ENCODE measurements at regions not wholly inside any gene's neighbourhood (a gene's known extent, or its start where the extent isn't known, plus 50 kb on each side); places are given as distances from the start of the nearest gene placed in this dataset.
"Not testable (repeated sequence)": the region's sequence is repeated elsewhere in the genome, so short reads cannot be mapped to it uniquely, and the experiment has no call there.

GRCh38 chr9:41018948-41019347 is 109.5 kb downstream of the FOXD4L6 start:
- H2AFZ ChIP-seq (ENCODE audit: low read depth); H3K36me3 ChIP-seq (ENCODE audit: insufficient read depth); H3K9ac ChIP-seq; H3K4me3 ChIP-seq (IDR thresholded peaks at IDR 0.05; ENCODE audit: insufficient read depth, low read depth, low read length); H3K27ac ChIP-seq; H3K79me2 ChIP-seq (ENCODE audit: insufficient read depth, low read depth); H4K20me1 ChIP-seq (ENCODE audit: insufficient read depth); H3K27me3 ChIP-seq (ENCODE audit: insufficient read depth, low read depth); H3K4me1 ChIP-seq (ENCODE audit: low read depth, poor library complexity, severe bottlenecking); H3K4me2 ChIP-seq: not testable (repeated sequence)

GRCh38 chr9:41016699-41017098 is 111.8 kb downstream of the FOXD4L6 start:
- H3K9ac ChIP-seq; H3K27me3 ChIP-seq (ENCODE audit: insufficient read depth, low read depth); H2AFZ ChIP-seq (ENCODE audit: low read depth); H3K4me2 ChIP-seq; H4K20me1 ChIP-seq (ENCODE audit: insufficient read depth); H3K27ac ChIP-seq; H3K4me3 ChIP-seq (IDR thresholded peaks at IDR 0.05; ENCODE audit: insufficient read depth, low read depth, low read length); H3K4me1 ChIP-seq (ENCODE audit: low read depth, poor library complexity, severe bottlenecking); H3K36me3 ChIP-seq (ENCODE audit: insufficient read depth); H3K79me2 ChIP-seq (ENCODE audit: insufficient read depth, low read depth): not testable (repeated sequence)

GRCh38 chr9:40999952-41000700 is 128.4 kb downstream of the FOXD4L6 start:
- not testable (repeated sequence) for H4K20me1 ChIP-seq (ENCODE audit: insufficient read depth); H3K4me1 ChIP-seq (ENCODE audit: low read depth, poor library complexity, severe bottlenecking); H3K36me3 ChIP-seq (ENCODE audit: insufficient read depth); H3K27me3 ChIP-seq (ENCODE audit: insufficient read depth, low read depth); H3K27ac ChIP-seq; H2AFZ ChIP-seq (ENCODE audit: low read depth); H3K4me3 ChIP-seq (IDR thresholded peaks at IDR 0.05; ENCODE audit: insufficient read depth, low read depth, low read length); H3K4me2 ChIP-seq; H3K9ac ChIP-seq
- 0 out of 2 replicates have a peak, but pooled peaks cover 10% of the 10 kb centered on the region for H3K79me2 ChIP-seq (ENCODE audit: insufficient read depth, low read depth)

- H3K27ac ChIP-seq; H3K4me3 ChIP-seq (IDR thresholded peaks at IDR 0.05; ENCODE audit: insufficient read depth, low read depth, low read length); H3K9ac ChIP-seq; H3K4me2 ChIP-seq; H4K20me1 ChIP-seq (ENCODE audit: insufficient read depth); H2AFZ ChIP-seq (ENCODE audit: low read depth); H3K36me3 ChIP-seq (ENCODE audit: insufficient read depth); H3K27me3 ChIP-seq (ENCODE audit: insufficient read depth, low read depth): not testable (repeated sequence)
- peaks cover 19% of the 10 kb centered on the region for H3K4me1 ChIP-seq (ENCODE audit: low read depth, poor library complexity, severe bottlenecking)
- H3K79me2 ChIP-seq (ENCODE audit: insufficient read depth, low read depth), result peaks cover 27% of the 10 kb centered on the region; the same call in 1 of the 2 replicates
Measured at GRCh38 chr9:40995490-40995889, 133.0 kb downstream of the FOXD4L6 start.

- H3K36me3 ChIP-seq (ENCODE audit: insufficient read depth); H3K27me3 ChIP-seq (ENCODE audit: insufficient read depth, low read depth); H2AFZ ChIP-seq (ENCODE audit: low read depth); H3K27ac ChIP-seq; H3K4me3 ChIP-seq (IDR thresholded peaks at IDR 0.05; ENCODE audit: insufficient read depth, low read depth, low read length); H3K9ac ChIP-seq; H4K20me1 ChIP-seq (ENCODE audit: insufficient read depth): not testable (repeated sequence)
- Histone ChIP-seq H3K4me2 (peak overlapping the region; percentile 33; the same call in 1 of the 2 replicates), H3K4me1 (ENCODE audit: low read depth, poor library complexity, severe bottlenecking) (peaks cover 19% of the 10 kb centered on the region), H3K79me2 (ENCODE audit: insufficient read depth, low read depth) (peaks cover 27% of the 10 kb centered on the region; the same call in 1 of the 2 replicates)
Measured at GRCh38 chr9:40993842-40994241, 134.6 kb downstream of the FOXD4L6 start.

GRCh38 chr9:40993375-40993774 is 135.1 kb downstream of the FOXD4L6 start:
- not testable (repeated sequence) for H3K4me3 ChIP-seq (IDR thresholded peaks at IDR 0.05; ENCODE audit: insufficient read depth, low read depth, low read length); H3K36me3 ChIP-seq (ENCODE audit: insufficient read depth); H2AFZ ChIP-seq (ENCODE audit: low read depth); H4K20me1 ChIP-seq (ENCODE audit: insufficient read depth); H3K27ac ChIP-seq; H3K27me3 ChIP-seq (ENCODE audit: insufficient read depth, low read depth); H3K9ac ChIP-seq
- H3K79me2 ChIP-seq (ENCODE audit: insufficient read depth, low read depth), result peaks cover 27% of the 10 kb centered on the region; the same call in 1 of the 2 replicates
- H3K4me1 ChIP-seq (ENCODE audit: low read depth, poor library complexity, severe bottlenecking), result peaks cover 19% of the 10 kb centered on the region
- H3K4me2 ChIP-seq, result peak overlapping the region; percentile 33

- Histone ChIP-seq H2AFZ (ENCODE audit: low read depth) (peak overlapping the region; percentile 99), H3K79me2 (ENCODE audit: insufficient read depth, low read depth) (peaks cover 25% of the 10 kb centered on the region; the same call in 1 of the 2 replicates), H3K4me2 (peak overlapping the region; percentile 33), H3K9ac (peak overlapping the region; percentile 96), H3K27ac (peak overlapping the region; percentile 93), H3K4me1 (ENCODE audit: low read depth, poor library complexity, severe bottlenecking) (peaks cover 19% of the 10 kb centered on the region), H3K4me3 (IDR thresholded peaks at IDR 0.05; ENCODE audit: insufficient read depth, low read depth, low read length) (peak overlapping the region; percentile 57)
- H3K36me3 ChIP-seq (ENCODE audit: insufficient read depth); H4K20me1 ChIP-seq (ENCODE audit: insufficient read depth); H3K27me3 ChIP-seq (ENCODE audit: insufficient read depth, low read depth): not testable (repeated sequence)
Measured at GRCh38 chr9:40992472-40992821, 136.0 kb downstream of the FOXD4L6 start.

Data from KMS-11 (cell line).